Ureter (tissue), 1 donor: ENCODE measurements at regions not wholly inside any gene's neighbourhood (a gene's known extent, or its start where the extent isn't known, plus 50 kb on each side); places are given as distances from the start of the nearest gene placed in this dataset.
"Not testable (repeated sequence)": the region's sequence is repeated elsewhere in the genome, so short reads cannot be mapped to it uniquely, and the experiment has no call there.

Experiments used
- DNase-seq: peaks from one replicate; pipeline ENCODE4 v3.0.0-alpha.2; 2020; ENCODE audit warnings: low spot score
- donor health status: DM: yes; HTN: yes; CAD: no.

- DNase-seq = no peak
Observed at GRCh38 chr2:160726046-160726445, 232.4 kb upstream of the RBMS1 start.

- DNase-seq = no peak
Observed at GRCh38 chr2:160730296-160730995, 236.8 kb upstream of the RBMS1 start.

GRCh38 chr2:160731415-160731814, 237.8 kb upstream of the RBMS1 start:
- DNase-seq = no peak

GRCh38 chr2:160731856-160732255, 238.2 kb upstream of the RBMS1 start:
- no peak for DNase-seq

- no peak for DNase-seq
Observed at GRCh38 chr2:160735696-160736095, 242.1 kb upstream of the RBMS1 start.

GRCh38 chr2:160736148-160737028, 242.8 kb upstream of the RBMS1 start:
- no peak for DNase-seq

GRCh38 chr2:160737247-160737646, 243.6 kb upstream of the RBMS1 start:
- DNase-seq = no peak

GRCh38 chr2:160741271-160741670, 247.7 kb upstream of the RBMS1 start:
- no peak for DNase-seq

GRCh38 chr2:160741815-160742214, 248.2 kb upstream of the RBMS1 start:
- DNase-seq = no peak

- no peak for DNase-seq
Observed at GRCh38 chr2:160742667-160743066, 249.1 kb upstream of the RBMS1 start.

GRCh38 chr2:160747501-160748170, 254.0 kb upstream of the RBMS1 start:
- no peak for DNase-seq

- DNase-seq = no peak
Observed at GRCh38 chr2:160751021-160751420, 257.4 kb upstream of the RBMS1 start.

GRCh38 chr2:160752475-160753330, 259.1 kb upstream of the RBMS1 start:
- no peak for DNase-seq

- DNase-seq = no peak
Observed at GRCh38 chr2:160753331-160753654, 259.7 kb upstream of the RBMS1 start.

GRCh38 chr2:160753960-160754359, 260.4 kb upstream of the RBMS1 start:
- DNase-seq = no peak

- no peak for DNase-seq
Observed at GRCh38 chr2:160756481-160756880, 262.9 kb upstream of the RBMS1 start.

GRCh38 chr2:160762493-160763128, 269.0 kb upstream of the RBMS1 start:
- DNase-seq = not testable (repeated sequence)

GRCh38 chr2:160783474-160783873, 289.9 kb upstream of the RBMS1 start:
- DNase-seq = no peak

GRCh38 chr2:160784034-160784433, 290.4 kb upstream of the RBMS1 start:
- no peak for DNase-seq

GRCh38 chr2:160790738-160791137, 297.1 kb upstream of the RBMS1 start:
- no peak for DNase-seq

GRCh38 chr2:160791884-160792283, 298.3 kb upstream of the RBMS1 start:
- DNase-seq = no peak
